Cerebellar nuclear complex (tissue), 1 donor: ENCODE measurements at regions not wholly inside any gene's neighbourhood (a gene's known extent, or its start where the extent isn't known, plus 50 kb on each side); places are given as distances from the start of the nearest gene placed in this dataset.

Experiments
- DNase-seq, 2 experiments: peaks; one replicate each; lab custom pipeline; 2025; lab: John Stamatoyannopoulos, UW

GRCh38 chr3:27939521-27939920 lies 217.4 kb upstream of the EOMES start:
- no peak for DNase-seq

GRCh38 chr3:27939940-27940339 lies 217.8 kb upstream of the EOMES start:
- DNase-seq, result no peak

- DNase-seq, result no peak
These were observed 221.0 kb upstream of the EOMES start for GRCh38 chr3:27943106-27943505.

- no peak for DNase-seq
These were observed 223.1 kb upstream of the EOMES start for GRCh38 chr3:27945229-27945628.

GRCh38 chr3:27960133-27960532 lies 238.0 kb upstream of the EOMES start:
- DNase-seq, result no peak

GRCh38 chr3:27963519-27963918 lies 241.4 kb upstream of the EOMES start:
- DNase-seq, result no peak

- no peak for DNase-seq
These were observed 249.5 kb upstream of the EOMES start for GRCh38 chr3:27971600-27971999.

GRCh38 chr3:27976933-27977332 lies 254.8 kb upstream of the EOMES start:
- no peak for DNase-seq

- DNase-seq, result no peak
These were observed 256.3 kb upstream of the EOMES start for GRCh38 chr3:27978440-27978839.

- no peak for DNase-seq
These were observed 255.9 kb upstream of the CMC1 start for GRCh38 chr3:27985369-27986035.

- DNase-seq, result no peak
These were observed 255.1 kb upstream of the CMC1 start for GRCh38 chr3:27986234-27986879.

- no peak for DNase-seq
These were observed 251.1 kb upstream of the CMC1 start for GRCh38 chr3:27990324-27990723.

GRCh38 chr3:27990837-27991236 lies 250.6 kb upstream of the CMC1 start:
- no peak for DNase-seq

GRCh38 chr3:27993051-27993450 lies 248.4 kb upstream of the CMC1 start:
- no peak for DNase-seq

GRCh38 chr3:28000608-28001007 lies 240.8 kb upstream of the CMC1 start:
- no peak for DNase-seq

- DNase-seq, result no peak
These were observed 233.2 kb upstream of the CMC1 start for GRCh38 chr3:28008235-28008634.

GRCh38 chr3:28012830-28013229 lies 228.6 kb upstream of the CMC1 start:
- no peak for DNase-seq

- no peak for DNase-seq
These were observed 227.4 kb upstream of the CMC1 start for GRCh38 chr3:28013864-28014473.

- peak; percentile 39 to 71 for DNase-seq
These were observed 222.3 kb upstream of the CMC1 start for GRCh38 chr3:28018925-28019718.

- no peak for DNase-seq
These were observed 221.7 kb upstream of the CMC1 start for GRCh38 chr3:28019740-28020139.

- DNase-seq, result no peak
These were observed 218.5 kb upstream of the CMC1 start for GRCh38 chr3:28022916-28023315.

- DNase-seq, result no peak
These were observed 212.9 kb upstream of the CMC1 start for GRCh38 chr3:28028554-28028953.
